Motor neuron (in vitro differentiated cells): ENCODE measurements at regions not wholly inside any gene's neighbourhood (a gene's known extent, or its start where the extent isn't known, plus 50 kb on each side); places are given as distances from the start of the nearest gene placed in this dataset.

Experiments used
- ATAC-seq, 8 experiments: fragments of 200-7000 bp; cut with Tn5 transposase; replicated peaks in 6 of 8; 2 replicates each; pipeline ENCODE4 v1.8.0; 2021; ENCODE audit warnings: mild to moderate bottlenecking in 8 of 8, moderate library complexity in 8 of 8
- H3K27ac ChIP-seq, 2 donors: fragments of 250-450 bp; sonication (Bioruptor Pico); 2 replicates each; pipeline ENCODE4 v1.9.0; 2021; ENCODE audit warnings: antibody characterized with exemption in 2 of 2, mild to moderate bottlenecking in 2 of 2, moderate library complexity in 1 of 2
- H3K4me1 ChIP-seq, 2 donors: fragments of 250-450 bp; sonication (Bioruptor Pico); replicated peaks in 1 of 2; 2 replicates each; pipeline ENCODE4 v1.6.1; 2021; ENCODE audit warnings: antibody characterized with exemption in 2 of 2, mild to moderate bottlenecking in 2 of 2, moderate library complexity in 1 of 2
- H3K4me3 ChIP-seq, 5 donors: fragments of 250-450 bp; sonication (Bioruptor Pico); 2 replicates each; pipeline ENCODE4 v1.9.0; 2021; ENCODE audit warnings: antibody characterized with exemption in 5 of 5, mild to moderate bottlenecking in 5 of 5, moderate library complexity in 4 of 5
- WGBS, 10 experiments: fragments of 450-650 bp; shearing (Covaris generic); methylation state at CpG; one replicate each; pipeline ENCODE4 v1.0.0; 2022; 5-methylcytosine and 5-hydroxymethylcytosine counted together
- in situ Hi-C, 9 experiments: fragments of 400-800 bp; cut with MboI; loops; one replicate each; pipeline ENCODE4 v1.15.0; 2021; ENCODE audit warnings: low sequenced_read_pairs in 9 of 9, low pct_unique_long_range_greater_than_20kb in 2 of 9; ENCODE audit not compliant: unreplicated experiment in 9 of 9

- in situ Hi-C loops, result loop anchor here in 1 of 9 experiments (25.0 kb wide), 1 partner anchor 165 kb away; no protein-coding TSS in a partner anchor
- H3K4me3 ChIP-seq, result no peak overlapping the region
Measured at GRCh38 chr9:17846948-17847655, 268.2 kb downstream of the SH3GL2 start.

GRCh38 chr9:17847908-17848307, 269.0 kb downstream of the SH3GL2 start:
- no peak overlapping the region for H3K27ac ChIP-seq
- H3K4me3 ChIP-seq, result no peak overlapping the region
- in situ Hi-C loops, result loop anchor here in 1 of 9 experiments (25.0 kb wide), 1 partner anchor 164 kb away; no protein-coding TSS in a partner anchor
- 37 to 100% (median 83%) methylated on average over 1 to 3 of the region's 3 CpGs; no CpG with 5 or more reads in 5 of the 10 experiments for WGBS, 10 experiments
- no peaks in the 10 kb centered on the region for H3K4me1 ChIP-seq
- no peak for ATAC-seq

More at GRCh38 chr9:17846948-17847655, 268.2 kb downstream of the SH3GL2 start:
- Histone ChIP-seq H3K4me1 (no peaks in the 10 kb centered on the region), H3K27ac (no peak overlapping the region)
- 33 to 100% (median 45%) methylated on average over 1 to 3 of the region's 4 CpGs; no CpG with 5 or more reads in 3 of the 10 experiments for WGBS, 10 experiments
- peak in 3 of 8 experiments; percentile 70 to 90 (median 85) for ATAC-seq

- Histone ChIP-seq H3K4me3 (no peak overlapping the region), H3K27ac (no peak overlapping the region), H3K4me1 (no peaks in the 10 kb centered on the region)
- ATAC-seq, result no peak
- WGBS, 10 experiments, result 17 to 83% (median 31%) methylated on average over 1 to 2 of the region's 2 CpGs; no CpG with 5 or more reads in 4 of the 10 experiments
- in situ Hi-C loops, result no loop called here
Measured at GRCh38 chr9:17852108-17852507, 273.2 kb downstream of the SH3GL2 start.

GRCh38 chr9:17854487-17854886, 275.6 kb downstream of the SH3GL2 start:
- ATAC-seq, result peak in 2 of 8 experiments; percentile 57 to 61
- Histone ChIP-seq H3K4me3 (no peak overlapping the region), H3K4me1 (peaks cover 0 to 2% of the 10 kb centered on the region in 2 donors), H3K27ac (no peak overlapping the region)
- WGBS, 10 experiments, result 20 to 100% (median 80%) methylated on average over 1 of the region's 1 CpG; no CpG with 5 or more reads in 2 of the 10 experiments
- in situ Hi-C loops, result no loop called here

GRCh38 chr9:17856995-17857394, 278.1 kb downstream of the SH3GL2 start:
- H3K27ac ChIP-seq, result no peak overlapping the region
- H3K4me1 ChIP-seq, result peaks cover 0 to 2% of the 10 kb centered on the region in 2 donors
- in situ Hi-C loops, result no loop called here
- H3K4me3 ChIP-seq, result no peak overlapping the region
- no peak for ATAC-seq
- 40 to 100% (median 85%) methylated on average over 1 to 3 of the region's 3 CpGs; no CpG with 5 or more reads in 1 of the 10 experiments for WGBS, 10 experiments

- in situ Hi-C loops, result no loop called here
- peaks cover 0 to 2% of the 10 kb centered on the region in 2 donors for H3K4me1 ChIP-seq
- peak in 2 of 8 experiments; percentile 12 to 40 for ATAC-seq
- no peak overlapping the region for H3K27ac ChIP-seq
- no peak overlapping the region for H3K4me3 ChIP-seq
- WGBS, 10 experiments, result 0 to 60% (median 32%) methylated on average over 1 to 2 of the region's 3 CpGs; no CpG with 5 or more reads in 4 of the 10 experiments
Measured at GRCh38 chr9:17859228-17859627, 280.4 kb downstream of the SH3GL2 start.

- Histone ChIP-seq H3K27ac (no peak overlapping the region), H3K4me3 (no peak overlapping the region), H3K4me1 (peaks cover 0 to 2% of the 10 kb centered on the region in 2 donors)
- in situ Hi-C loops, result no loop called here
- 35 to 100% (median 83%) methylated on average over 1 to 4 of the region's 4 CpGs for WGBS, 10 experiments
- ATAC-seq, result no peak
Measured at GRCh38 chr9:17859987-17860386, 281.1 kb downstream of the SH3GL2 start.

- peak in 1 of 8 experiments; percentile 61 for ATAC-seq
- in situ Hi-C loops, result no loop called here
- Histone ChIP-seq H3K4me1 (peaks cover 0 to 2% of the 10 kb centered on the region in 2 donors), H3K27ac (no peak overlapping the region), H3K4me3 (no peak overlapping the region)
- 0 to 90% (median 47%) methylated on average over 1 to 4 of the region's 4 CpGs; no CpG with 5 or more reads in 2 of the 10 experiments for WGBS, 10 experiments
Measured at GRCh38 chr9:17862101-17862500, 283.2 kb downstream of the SH3GL2 start.

GRCh38 chr9:17862629-17863028, 283.8 kb downstream of the SH3GL2 start:
- peak in 3 of 8 experiments; percentile 67 to 72 (median 70) for ATAC-seq
- in situ Hi-C loops, result no loop called here

GRCh38 chr9:17863213-17863883, 284.5 kb downstream of the SH3GL2 start:
- WGBS, 10 experiments, result 45 to 90% (median 83%) methylated on average over 2 to 4 of the region's 4 CpGs; no CpG with 5 or more reads in 2 of the 10 experiments
- H3K27ac ChIP-seq, result no peak overlapping the region
- peaks cover 0 to 2% of the 10 kb centered on the region in 2 donors for H3K4me1 ChIP-seq
- H3K4me3 ChIP-seq, result no peak overlapping the region
- ATAC-seq, result no peak
- in situ Hi-C loops, result no loop called here

More at GRCh38 chr9:17862629-17863028, 283.8 kb downstream of the SH3GL2 start:
- 52 to 100% (median 82%) methylated on average over 1 to 4 of the region's 4 CpGs; no CpG with 5 or more reads in 1 of the 10 experiments for whole genome bisulfite sequencing, 10 experiments
- no peak overlapping the region for H3K4me3 ChIP-seq
- no peak overlapping the region for H3K27ac ChIP-seq
- H3K4me1 ChIP-seq, result peaks cover 0 to 2% of the 10 kb centered on the region in 2 donors

- in situ Hi-C loops, result no loop called here
- H3K4me3 ChIP-seq, result no peak overlapping the region
- peak in 2 of 8 experiments; percentile 66 to 92 for ATAC-seq
- peaks cover 0 to 2% of the 10 kb centered on the region in 2 donors for H3K4me1 ChIP-seq
- no peak overlapping the region for H3K27ac ChIP-seq
Measured at GRCh38 chr9:17863924-17864323, 285.1 kb downstream of the SH3GL2 start.

GRCh38 chr9:17864951-17865350, 286.1 kb downstream of the SH3GL2 start:
- H3K4me1 ChIP-seq, result no peaks in the 10 kb centered on the region
- no peak overlapping the region for H3K4me3 ChIP-seq
- no peak for ATAC-seq
- 40 to 100% (median 76%) methylated on average over 1 of the region's 1 CpG; no CpG with 5 or more reads in 4 of the 10 experiments for WGBS, 10 experiments
- no peak overlapping the region for H3K27ac ChIP-seq
- in situ Hi-C loops, result no loop called here

- Histone ChIP-seq H3K4me3 (no peak overlapping the region), H3K4me1 (no peaks in the 10 kb centered on the region), H3K27ac (no peak overlapping the region)
- no peak for ATAC-seq
- in situ Hi-C loops, result no loop called here
- 0 to 71% (median 33%) methylated on average over 1 of the region's 1 CpG; no CpG with 5 or more reads in 3 of the 10 experiments for WGBS, 10 experiments
Measured at GRCh38 chr9:17865881-17866280, 287.0 kb downstream of the SH3GL2 start.
